Gastrocnemius medialis (tissue), 4 donors: ENCODE measurements at regions not wholly inside any gene's neighbourhood (a gene's known extent, or its start where the extent isn't known, plus 50 kb on each side); places are given as distances from the start of the nearest gene placed in this dataset.

ENCODE experiments used
- POLR2A ChIP-seq, 2 donors: fragments of 450-650 bp; IDR thresholded peaks; one replicate each; pipeline ENCODE4 v1.6.1; 2017; ENCODE audit warnings: antibody characterized with exemption in 2 of 2, mild to moderate bottlenecking in 2 of 2, moderate library complexity in 2 of 2
- TF ChIP-seq, protein P1 (sequence below), 5 experiments: fragments of 450-650 bp in 3 of 5; fragments of 200-600 bp in 2 of 5; sonication (generic) in 2 of 5; IDR thresholded peaks in 4 of 5; conservative IDR thresholded peaks in 1 of 5; 1 replicate in 4 of 5; 2 replicates in 1 of 5; pipeline ENCODE4 v1.5.1; 2016 to 2019; ENCODE audit warnings: antibody characterized with exemption in 5 of 5, mild to moderate bottlenecking in 3 of 5, moderate library complexity in 3 of 5

DNA sequence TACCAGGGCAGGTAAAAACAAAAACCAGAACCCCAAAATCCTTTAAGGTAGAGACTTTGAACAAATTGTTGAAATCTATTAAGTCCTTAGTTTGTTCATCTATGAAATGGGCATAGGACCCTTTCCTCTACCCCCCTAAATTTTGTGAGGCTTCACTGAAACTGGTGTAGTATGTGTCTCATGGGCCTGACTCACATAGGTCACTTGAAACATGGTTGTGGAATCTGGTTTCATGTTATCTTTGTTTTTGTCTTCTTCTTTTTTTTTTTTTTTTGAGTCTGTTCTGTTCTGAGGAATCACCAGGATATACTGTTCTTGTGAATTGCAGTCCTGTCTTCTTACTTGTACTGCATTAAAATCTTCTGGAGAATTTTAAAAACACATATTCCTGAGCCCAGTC, 202.2 kb downstream of the KTN1 start:
- TF ChIP-seq, protein P1, sequence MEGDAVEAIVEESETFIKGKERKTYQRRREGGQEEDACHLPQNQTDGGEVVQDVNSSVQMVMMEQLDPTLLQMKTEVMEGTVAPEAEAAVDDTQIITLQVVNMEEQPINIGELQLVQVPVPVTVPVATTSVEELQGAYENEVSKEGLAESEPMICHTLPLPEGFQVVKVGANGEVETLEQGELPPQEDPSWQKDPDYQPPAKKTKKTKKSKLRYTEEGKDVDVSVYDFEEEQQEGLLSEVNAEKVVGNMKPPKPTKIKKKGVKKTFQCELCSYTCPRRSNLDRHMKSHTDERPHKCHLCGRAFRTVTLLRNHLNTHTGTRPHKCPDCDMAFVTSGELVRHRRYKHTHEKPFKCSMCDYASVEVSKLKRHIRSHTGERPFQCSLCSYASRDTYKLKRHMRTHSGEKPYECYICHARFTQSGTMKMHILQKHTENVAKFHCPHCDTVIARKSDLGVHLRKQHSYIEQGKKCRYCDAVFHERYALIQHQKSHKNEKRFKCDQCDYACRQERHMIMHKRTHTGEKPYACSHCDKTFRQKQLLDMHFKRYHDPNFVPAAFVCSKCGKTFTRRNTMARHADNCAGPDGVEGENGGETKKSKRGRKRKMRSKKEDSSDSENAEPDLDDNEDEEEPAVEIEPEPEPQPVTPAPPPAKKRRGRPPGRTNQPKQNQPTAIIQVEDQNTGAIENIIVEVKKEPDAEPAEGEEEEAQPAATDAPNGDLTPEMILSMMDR (IDR thresholded peaks at IDR 0.05 in 4 of 5, conservative IDR thresholded peaks at IDR 0.05 in 1 of 5): no peak
- TF ChIP-seq POLR2A (IDR thresholded peaks at IDR 0.05): no peak
